Esophagus muscularis mucosa (tissue), 4 donors: ENCODE measurements at regions not wholly inside any gene's neighbourhood (a gene's known extent, or its start where the extent isn't known, plus 50 kb on each side); places are given as distances from the start of the nearest gene placed in this dataset.

ENCODE experiments used
- DNase-seq: peaks from one replicate; pipeline ENCODE4 v3.0.0-alpha.2; 2017; ENCODE audit errors: extremely low spot score
- H3K27ac ChIP-seq, 4 donors: fragments of 200-600 bp; sonication (generic); replicated peaks in 1 of 4; 1 replicate in 3 of 4; 2 replicates in 1 of 4; pipeline ENCODE4 v1.5.1; 2016 to 2019; ENCODE audit warnings: mild to moderate bottlenecking in 1 of 4
- H3K27me3 ChIP-seq, 4 donors: fragments of 200-600 bp; sonication (generic); one replicate each; pipeline versions ENCODE4 v1.5.1 to v1.6.0; 2016 to 2019
- H3K36me3 ChIP-seq, 4 donors: fragments of 200-600 bp; sonication (generic); one replicate each; pipeline ENCODE4 v1.5.1; 2016 to 2019
- H3K4me1 ChIP-seq, 4 donors: fragments of 200-600 bp; sonication (generic); one replicate each; pipeline ENCODE4 v1.5.1; 2016 to 2019
- H3K4me3 ChIP-seq, 4 donors: fragments of 200-600 bp; sonication (generic); 1 replicate in 2 of 4; 2 replicates in 2 of 4; pipeline ENCODE4 v1.5.1; 2016 to 2019; ENCODE audit warnings: mild to moderate bottlenecking in 4 of 4, moderate library complexity in 1 of 4
- H3K9me3 ChIP-seq, 4 donors: fragments of 200-600 bp; sonication (generic); 1 replicate in 3 of 4; 2 replicates in 1 of 4; pipeline ENCODE4 v1.5.1; 2016 to 2019
- CTCF ChIP-seq, 3 experiments: fragments of 200-600 bp in 2 of 3; fragments of 450-650 bp in 1 of 3; sonication (generic) in 2 of 3; IDR thresholded peaks; one replicate each; pipeline ENCODE4 v1.5.1; 2017 to 2019; ENCODE audit warnings: antibody characterized with exemption in 3 of 3, mild to moderate bottlenecking in 2 of 3, moderate library complexity in 1 of 3
- EP300 ChIP-seq: sonication (generic); formaldehyde crosslinking; IDR thresholded peaks from one replicate; pipeline ENCODE4 v1.6.1; 2017; ENCODE audit warnings: antibody characterized with exemption
- POLR2A ChIP-seq: fragments of 450-650 bp; IDR thresholded peaks from one replicate; pipeline ENCODE4 v1.6.1; 2017; ENCODE audit warnings: antibody characterized with exemption, moderate library complexity, mild to moderate bottlenecking, low read depth
- POLR2AphosphoS5 ChIP-seq, 2 donors: sonication (generic); formaldehyde crosslinking; IDR thresholded peaks; one replicate each; pipeline ENCODE4 v1.6.1; 2017; ENCODE audit warnings: antibody characterized with exemption in 2 of 2
- WGBS: methylation state at CpG from one replicate; pipeline ENCODE4 v1.1.5; 2018; 5-methylcytosine and 5-hydroxymethylcytosine counted together
- intact Hi-C: fragments of 100-400 bp; cut with DNase I; formaldehyde crosslinking; loops from one replicate; pipeline ENCODE4 v1.15.1; 2023

- no peak for TF ChIP-seq POLR2A
- WGBS, result 82% methylated on average over 9 of the region's 9 CpGs
- Histone ChIP-seq H3K9me3 (no peaks in the 10 kb centered on the region), H3K4me1 (no peaks in the 10 kb centered on the region), H3K27ac (no peak overlapping the region), H3K36me3 (no peaks in the 10 kb centered on the region), H3K27me3 (peaks cover 0 to 68% (median 0%) of the 10 kb centered on the region in 4 donors), H3K4me3 (no peak overlapping the region)
- intact Hi-C loops, result no loop called here
- no peak for DNase-seq
Observed at GRCh38 chr4:8791609-8792008, 80.0 kb downstream of the HMX1 start.

GRCh38 chr4:8790749-8791148 lies 80.9 kb downstream of the HMX1 start:
- H3K36me3 ChIP-seq, result no peaks in the 10 kb centered on the region
- H3K4me1 ChIP-seq, result no peaks in the 10 kb centered on the region
- TF ChIP-seq POLR2A (no peak), EP300 (no peak), POLR2AphosphoS5 (IDR thresholded peaks at IDR 0.05) (no peak), CTCF (IDR thresholded peaks at IDR 0.05) (no peak)
- intact Hi-C loops, result no loop called here
- no peaks in the 10 kb centered on the region for H3K9me3 ChIP-seq
- no peak for DNase-seq
- no peak overlapping the region for H3K4me3 ChIP-seq
- H3K27me3 ChIP-seq, result peaks cover 0 to 70% (median 0%) of the 10 kb centered on the region in 4 donors
- no peak overlapping the region for H3K27ac ChIP-seq
- WGBS, result 87% methylated on average over 6 of the region's 6 CpGs

- no peak overlapping the region for H3K27ac ChIP-seq
- no peak for TF ChIP-seq CTCF (IDR thresholded peaks at IDR 0.05)
- TF ChIP-seq EP300, result no peak
- no peak for TF ChIP-seq POLR2A
- no peak for TF ChIP-seq POLR2AphosphoS5 (IDR thresholded peaks at IDR 0.05)
- no peaks in the 10 kb centered on the region for H3K4me1 ChIP-seq
- H3K9me3 ChIP-seq, result no peaks in the 10 kb centered on the region
- intact Hi-C loops, result no loop called here
- no peak for DNase-seq
- H3K27me3 ChIP-seq, result peaks cover 0 to 68% (median 0%) of the 10 kb centered on the region in 4 donors
- no peaks in the 10 kb centered on the region for H3K36me3 ChIP-seq
- H3K4me3 ChIP-seq, result no peak overlapping the region
- WGBS, result 78% methylated on average over 6 of the region's 9 CpGs
Observed at GRCh38 chr4:8788174-8788573, 83.5 kb downstream of the HMX1 start.

GRCh38 chr4:8786166-8786565 lies 85.5 kb downstream of the HMX1 start:
- 84% methylated on average over 5 of the region's 16 CpGs for WGBS
- H3K4me1 ChIP-seq, result no peaks in the 10 kb centered on the region
- intact Hi-C loops, result no loop called here
- no peaks in the 10 kb centered on the region for H3K36me3 ChIP-seq
- no peak for DNase-seq
- H3K4me3 ChIP-seq, result no peak overlapping the region
- peaks cover 0 to 85% (median 0%) of the 10 kb centered on the region in 4 donors for H3K27me3 ChIP-seq
- no peak for TF ChIP-seq POLR2AphosphoS5 (IDR thresholded peaks at IDR 0.05)
- TF ChIP-seq POLR2A, result no peak
- TF ChIP-seq CTCF (IDR thresholded peaks at IDR 0.05), result no peak
- TF ChIP-seq EP300, result no peak
- no peaks in the 10 kb centered on the region for H3K9me3 ChIP-seq
- no peak overlapping the region for H3K27ac ChIP-seq

- H3K4me3 ChIP-seq, result no peak overlapping the region
- no peaks in the 10 kb centered on the region for H3K36me3 ChIP-seq
- no peak overlapping the region for H3K27ac ChIP-seq
- H3K9me3 ChIP-seq, result no peaks in the 10 kb centered on the region
- no peak for TF ChIP-seq CTCF (IDR thresholded peaks at IDR 0.05)
- no peak for TF ChIP-seq POLR2AphosphoS5 (IDR thresholded peaks at IDR 0.05)
- TF ChIP-seq POLR2A, result no peak
- no peak for TF ChIP-seq EP300
- H3K4me1 ChIP-seq, result no peaks in the 10 kb centered on the region
- DNase-seq, result no peak
- intact Hi-C loops, result no loop called here
- 90% methylated on average over 6 of the region's 15 CpGs for WGBS
- peaks cover 0 to 85% (median 0%) of the 10 kb centered on the region in 4 donors for H3K27me3 ChIP-seq
Observed at GRCh38 chr4:8785656-8786142, 85.9 kb downstream of the HMX1 start.
